Hepatic stellate cell (primary cell): ENCODE measurements at regions not wholly inside any gene's neighbourhood (a gene's known extent, or its start where the extent isn't known, plus 50 kb on each side); places are given as distances from the start of the nearest gene placed in this dataset.
"Not testable (repeated sequence)": the region's sequence is repeated elsewhere in the genome, so short reads cannot be mapped to it uniquely, and the experiment has no call there.

Experiments used
- DNase-seq: peaks from one replicate; pipeline ENCODE4 v3.0.0; 2011; ENCODE audit warnings: low spot score

DNA sequence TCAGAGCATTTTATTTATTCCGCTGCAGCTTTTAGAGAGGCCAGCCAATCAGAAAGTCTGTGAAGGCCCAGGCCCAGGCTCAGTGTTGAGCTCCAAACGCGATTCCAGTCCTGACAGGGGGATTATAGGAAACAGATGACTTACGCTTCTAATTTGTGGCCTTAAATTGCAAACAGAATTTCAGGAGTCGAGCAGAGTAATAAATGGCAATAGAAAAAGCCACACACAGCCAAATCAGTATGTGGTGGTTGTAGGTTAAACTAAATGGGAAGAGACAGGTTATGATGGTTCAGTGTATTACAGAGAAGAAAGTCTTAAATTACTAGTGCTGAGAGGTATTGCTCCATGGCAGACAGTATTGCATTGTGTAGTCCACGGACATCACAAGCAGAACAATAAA, 131.0 kb upstream of the ZEB2 start:
- DNase-seq = no peak

DNA sequence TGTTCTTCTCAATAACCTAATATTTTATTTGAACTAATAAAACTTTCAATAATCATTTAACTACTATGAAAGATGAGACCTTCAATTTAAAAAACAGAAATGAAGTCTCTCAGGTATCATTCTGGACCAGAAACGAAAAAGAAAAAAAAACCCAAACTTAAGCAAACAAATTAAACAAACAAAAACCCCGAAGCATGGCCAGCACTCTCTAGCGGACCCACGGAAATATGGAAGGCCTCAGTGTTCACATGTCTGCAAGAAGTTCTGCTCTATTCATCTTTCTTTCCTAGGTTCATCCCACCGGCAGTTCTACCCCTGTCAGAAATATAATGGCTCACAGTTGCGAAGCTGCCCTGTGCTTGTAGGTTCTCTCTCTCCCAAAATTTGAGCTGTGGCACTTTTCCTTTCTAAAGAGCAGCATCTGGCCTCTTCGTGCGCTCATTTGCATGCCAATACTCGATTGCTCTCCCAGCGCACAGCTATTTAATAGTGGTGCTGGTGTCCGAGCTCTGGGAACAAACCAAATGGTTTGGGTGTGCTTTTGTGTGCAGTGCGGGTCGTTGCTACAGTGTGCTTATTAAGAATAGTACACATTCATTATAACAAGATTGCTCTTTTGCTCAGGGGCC, 129.0 kb upstream of the ZEB2 start:
- no peak for DNase-seq

DNA sequence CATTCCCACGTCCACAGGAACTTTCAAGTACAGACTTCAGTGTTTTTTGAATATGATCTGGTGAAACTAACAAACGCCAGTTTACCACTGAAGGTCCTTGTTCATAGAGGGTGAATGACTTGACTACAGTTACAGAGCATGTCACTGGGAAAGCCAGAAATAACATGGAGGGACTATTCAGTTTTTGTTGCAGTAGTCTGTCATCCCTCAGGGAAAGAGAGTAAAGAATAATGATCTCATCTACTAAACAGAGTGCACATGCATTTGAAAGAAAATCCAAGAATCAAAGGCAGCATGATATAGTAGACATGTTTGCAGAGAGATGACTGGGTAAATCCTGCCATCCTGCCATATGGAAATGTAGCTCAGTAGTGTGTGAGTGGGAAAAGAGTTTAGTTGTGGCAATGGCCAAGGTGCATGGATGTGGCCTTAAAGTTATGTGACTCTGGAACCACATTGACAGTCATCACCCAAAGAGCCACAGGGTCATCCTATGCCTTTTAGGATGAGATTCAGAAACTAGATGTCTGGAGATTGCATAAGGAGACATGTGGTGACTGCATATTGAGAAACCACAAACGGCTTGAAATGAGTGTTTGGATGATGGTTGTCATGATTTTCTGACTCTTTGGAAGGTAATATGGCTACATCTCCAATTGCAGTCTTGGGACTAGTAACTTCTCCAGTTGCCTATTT, 125.3 kb upstream of the ZEB2 start:
- DNase-seq = no peak

DNA sequence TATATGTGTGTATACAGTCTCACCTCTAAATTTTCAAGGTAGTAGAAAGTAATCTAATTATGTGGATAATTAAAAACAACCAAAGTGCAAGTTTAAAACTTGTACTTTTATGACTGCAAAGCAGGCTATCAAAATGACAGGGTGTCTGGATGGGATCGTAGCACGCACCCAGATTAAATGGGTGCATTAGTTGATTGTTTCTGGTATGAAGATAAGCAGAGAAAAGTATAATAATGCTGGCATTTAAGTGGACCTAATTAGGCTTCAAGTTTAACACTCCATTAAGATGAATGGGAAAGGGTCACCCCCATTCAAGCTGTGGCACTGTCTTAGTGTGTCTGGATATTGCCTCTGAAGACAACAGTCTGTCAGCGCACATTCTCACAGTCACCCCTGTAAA, 124.6 kb upstream of the ZEB2 start:
- no peak for DNase-seq

DNA sequence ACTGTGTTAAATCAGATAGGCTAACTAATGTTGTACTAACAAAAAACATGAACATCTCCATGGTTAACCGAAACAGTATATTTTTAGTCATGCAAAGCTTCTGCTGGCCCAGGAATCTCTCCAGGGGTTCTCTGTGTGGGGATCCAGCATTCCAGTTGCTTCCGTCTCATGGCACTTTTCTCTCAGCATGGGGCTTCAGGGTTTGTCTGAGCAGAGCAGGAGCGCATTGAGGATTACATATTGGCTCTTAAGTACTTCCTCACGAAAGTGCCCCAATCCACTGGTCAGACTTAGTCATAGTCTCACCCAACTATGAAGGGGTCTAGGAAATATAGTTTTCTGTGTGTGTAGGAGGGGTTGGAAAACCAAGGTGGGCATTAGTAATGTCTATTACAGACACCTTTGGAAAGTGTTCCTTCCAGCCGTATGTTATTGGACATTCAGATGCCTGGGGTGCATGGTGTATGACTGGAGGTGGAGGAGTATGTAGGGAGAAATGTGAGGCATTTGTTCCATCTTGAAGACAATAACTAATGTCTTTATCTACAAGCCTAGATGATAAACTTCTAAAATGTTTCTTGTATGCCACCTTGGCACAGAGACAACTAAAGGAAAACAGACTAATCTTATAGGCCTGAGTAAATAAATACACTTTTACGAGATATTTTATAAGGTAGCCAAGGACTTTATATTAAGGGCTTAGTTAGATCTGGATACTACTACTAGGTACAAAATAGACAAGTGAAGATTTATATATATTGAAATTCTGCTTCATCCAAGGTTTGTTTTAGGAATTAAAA, 123.8 kb upstream of the ZEB2 start:
- no peak for DNase-seq

DNA sequence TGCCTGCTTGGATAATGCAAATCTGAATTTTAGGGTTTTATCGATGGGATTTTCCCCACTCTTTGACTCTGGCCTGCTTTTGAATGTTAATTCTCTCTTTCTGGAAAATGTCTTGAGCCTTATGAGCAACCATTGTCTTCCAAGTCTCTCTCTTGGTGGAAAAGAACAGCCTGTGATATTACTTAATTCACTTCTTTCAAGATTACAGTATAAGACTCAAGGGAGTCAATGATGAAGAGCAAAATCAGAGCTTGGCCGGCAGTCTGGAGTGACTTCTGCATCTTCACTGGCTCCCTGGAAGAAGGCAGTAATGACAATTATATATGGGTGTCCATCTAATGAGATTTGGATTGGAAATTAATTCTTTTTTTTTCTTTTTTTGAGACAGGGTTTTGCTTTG, 122.9 kb upstream of the ZEB2 start:
- DNase-seq = no peak

DNA sequence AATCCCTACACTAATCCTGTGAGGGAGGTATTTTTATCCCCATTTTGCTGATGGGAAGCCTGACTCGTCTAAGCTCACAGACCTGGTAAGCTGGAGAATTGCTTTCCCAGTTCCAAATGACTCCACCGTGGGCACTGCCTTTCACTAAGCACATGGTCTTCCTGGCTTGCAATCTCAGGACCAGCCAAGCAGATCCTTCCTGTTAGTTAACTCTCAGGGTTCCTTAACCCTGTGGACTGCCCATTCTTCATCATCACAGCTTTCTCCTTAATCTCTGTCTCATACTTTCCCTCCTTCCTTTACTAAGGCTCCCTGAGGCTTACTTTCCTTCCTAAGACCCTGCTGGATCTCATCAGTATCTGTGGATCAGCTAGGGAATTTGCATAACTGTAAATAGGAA, 122.2 kb upstream of the ZEB2 start:
- DNase-seq = no peak

DNA sequence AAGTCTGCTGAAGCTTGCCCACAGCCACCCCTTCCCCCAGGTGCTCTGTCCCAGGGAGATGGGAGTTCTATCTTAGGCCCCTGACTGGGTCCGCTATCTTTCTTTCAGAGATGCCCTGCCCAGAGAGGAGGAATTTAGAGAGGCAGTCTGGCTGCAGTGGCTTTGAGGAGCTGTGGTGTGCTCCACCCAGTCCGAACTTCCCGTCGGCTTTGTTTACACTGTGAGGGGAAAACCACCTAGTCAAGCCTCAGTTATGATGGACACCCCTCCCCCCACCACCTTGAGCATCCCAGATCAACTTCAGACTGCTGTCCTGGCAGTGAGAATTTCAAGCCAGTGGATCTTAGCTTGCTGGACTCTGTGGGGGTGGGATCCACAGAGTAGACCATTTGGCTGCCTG, 118.3 kb upstream of the ZEB2 start:
- not testable (repeated sequence) for DNase-seq

DNA sequence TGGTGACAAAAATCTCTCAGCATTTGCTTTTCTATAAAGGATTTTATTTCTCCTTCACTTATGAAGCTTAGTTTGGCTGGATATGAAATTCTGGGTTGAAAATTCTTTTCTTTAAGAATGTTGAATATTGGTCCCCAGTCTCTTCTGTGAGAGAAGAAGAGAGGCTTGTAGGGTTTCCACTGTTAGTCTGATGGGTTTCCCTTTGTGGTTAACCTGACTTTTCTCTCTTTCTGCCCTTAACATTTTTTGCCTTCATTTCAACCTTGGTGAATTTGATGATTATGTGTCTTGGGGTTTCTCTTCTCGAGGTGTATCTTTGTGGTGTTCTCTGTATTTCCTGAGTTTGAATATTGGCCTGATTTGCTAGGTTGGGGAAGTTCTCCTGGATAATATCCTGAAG, 116.9 kb upstream of the ZEB2 start:
- DNase-seq = not testable (repeated sequence)

DNA sequence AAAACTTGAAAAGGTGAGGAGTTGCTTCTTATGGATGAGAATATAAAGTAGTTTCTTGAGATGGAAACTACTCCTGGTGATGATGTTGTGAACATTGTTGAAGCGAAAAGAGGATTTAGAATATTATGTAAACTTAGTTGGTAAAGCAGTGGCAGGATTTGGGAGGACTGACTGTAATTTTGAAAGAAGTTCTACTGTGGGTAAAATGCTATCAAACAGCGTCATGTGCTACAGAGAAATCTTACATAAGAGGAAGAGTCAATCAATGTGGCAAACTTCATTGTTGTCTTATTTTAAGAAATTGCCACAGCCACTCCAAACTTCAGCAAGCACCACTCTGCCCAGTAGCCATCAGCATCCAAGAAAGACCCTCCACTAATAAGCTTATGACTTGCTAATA, 112.9 kb upstream of the ZEB2 start:
- DNase-seq = no peak

DNA sequence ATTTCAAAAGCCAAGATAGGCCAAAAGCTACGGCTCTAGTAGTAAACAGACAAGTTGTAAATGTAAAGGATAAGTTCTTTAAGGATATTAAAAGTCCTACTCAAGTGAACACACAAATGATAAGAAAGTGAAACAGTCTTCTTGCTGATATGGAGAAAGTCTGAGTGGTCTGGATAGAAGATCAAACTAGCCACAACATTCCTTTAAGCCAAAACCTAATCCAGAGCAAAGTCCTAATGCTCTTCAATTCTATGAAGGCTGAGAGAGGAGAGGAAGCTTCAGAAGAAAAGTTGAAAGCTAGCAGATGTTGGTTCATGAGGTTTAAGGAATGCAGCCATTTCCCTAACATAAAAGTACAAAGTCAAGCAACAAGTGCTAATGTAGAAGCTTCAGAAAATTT, 111.7 kb upstream of the ZEB2 start:
- no peak for DNase-seq

DNA sequence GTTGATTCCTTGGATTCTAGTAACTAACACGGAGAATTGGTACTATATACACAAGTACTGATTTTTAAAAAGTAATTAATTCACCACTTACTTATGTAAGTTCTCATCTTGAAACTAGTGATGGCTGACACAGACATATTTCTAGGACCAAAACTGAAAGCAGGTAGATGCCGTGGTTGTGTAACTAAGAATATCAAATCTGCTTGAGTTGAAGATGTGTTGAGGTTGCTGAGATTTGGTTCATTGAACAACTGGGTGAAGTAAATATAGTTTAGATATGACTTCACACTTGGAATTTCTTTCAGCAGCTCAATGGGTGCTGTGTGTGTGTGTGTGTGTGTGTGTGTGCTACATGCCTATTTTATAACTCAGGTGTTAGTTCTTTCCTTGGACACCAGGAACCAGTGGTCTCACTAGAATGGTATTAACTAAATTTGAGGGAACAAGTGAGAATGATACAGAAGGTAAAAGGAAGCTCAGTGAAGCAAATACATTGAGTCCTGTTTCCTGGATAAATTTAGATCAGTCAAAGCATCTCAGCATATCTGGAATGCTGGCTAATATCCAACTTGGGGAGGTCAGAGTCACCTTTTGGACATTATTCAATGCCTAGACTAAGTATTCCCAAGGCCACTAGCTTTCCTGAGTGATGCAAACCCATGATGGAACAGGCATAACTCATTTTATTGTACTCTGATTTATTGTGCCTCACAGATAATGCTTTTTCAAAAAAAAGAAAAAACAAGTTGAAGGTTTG, 110.7 kb upstream of the ZEB2 start:
- no peak for DNase-seq

DNA sequence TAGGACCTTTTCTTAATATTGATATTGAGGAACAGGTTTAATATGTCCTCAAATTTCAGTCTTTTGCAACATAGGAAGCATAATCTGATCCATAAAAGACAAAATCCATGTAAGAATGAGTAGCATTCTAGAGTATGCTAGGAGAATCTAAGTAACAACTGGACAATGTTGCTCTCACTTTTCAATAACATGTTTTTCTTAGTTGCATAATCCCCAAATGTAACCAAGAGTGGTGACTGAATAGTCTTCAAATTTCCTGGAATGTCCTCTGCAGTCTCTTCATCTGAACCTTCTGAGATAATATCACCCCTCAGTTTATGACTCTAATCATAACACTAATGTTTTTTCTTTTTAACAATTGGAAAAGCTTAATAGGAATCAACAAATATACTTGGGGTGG, 110.0 kb upstream of the ZEB2 start:
- DNase-seq = no peak

DNA sequence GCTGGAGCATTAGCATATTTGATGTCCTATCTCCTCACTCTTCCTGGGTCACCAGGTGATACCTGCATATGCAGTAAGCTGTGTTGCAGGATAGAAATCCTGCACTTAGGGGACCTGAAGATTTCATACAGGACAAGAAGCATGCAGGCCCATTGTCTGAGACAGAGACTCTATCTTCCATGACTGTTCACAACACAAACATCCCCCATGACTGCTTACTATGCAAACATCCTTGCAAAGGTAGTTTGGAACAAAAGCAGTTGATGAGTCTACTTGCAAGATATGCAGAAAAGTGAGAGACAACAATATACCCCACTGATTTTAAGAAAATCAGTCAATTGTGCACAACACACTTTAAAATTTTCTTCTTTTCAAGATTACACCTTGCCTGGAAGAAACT, 108.6 kb upstream of the ZEB2 start:
- no peak for DNase-seq

DNA sequence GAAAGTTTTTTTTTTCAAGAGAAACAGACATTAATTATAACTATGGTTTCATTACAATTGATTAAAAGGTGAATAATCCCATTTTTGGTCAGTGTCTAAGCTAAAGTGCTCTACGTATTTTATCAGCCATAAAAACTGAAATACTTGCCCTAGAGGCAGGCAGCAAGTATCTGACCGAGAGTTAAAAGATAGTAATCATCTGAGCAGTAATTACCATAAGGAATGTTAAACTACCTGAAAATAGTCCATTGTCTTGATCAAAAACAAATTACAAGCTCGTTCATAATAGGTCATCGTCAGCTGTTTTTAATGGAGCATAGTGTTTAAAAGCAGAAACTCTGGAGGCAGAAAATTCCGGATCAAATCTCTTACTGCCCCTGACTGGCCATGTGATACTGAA, 105.7 kb upstream of the ZEB2 start:
- no peak for DNase-seq

DNA sequence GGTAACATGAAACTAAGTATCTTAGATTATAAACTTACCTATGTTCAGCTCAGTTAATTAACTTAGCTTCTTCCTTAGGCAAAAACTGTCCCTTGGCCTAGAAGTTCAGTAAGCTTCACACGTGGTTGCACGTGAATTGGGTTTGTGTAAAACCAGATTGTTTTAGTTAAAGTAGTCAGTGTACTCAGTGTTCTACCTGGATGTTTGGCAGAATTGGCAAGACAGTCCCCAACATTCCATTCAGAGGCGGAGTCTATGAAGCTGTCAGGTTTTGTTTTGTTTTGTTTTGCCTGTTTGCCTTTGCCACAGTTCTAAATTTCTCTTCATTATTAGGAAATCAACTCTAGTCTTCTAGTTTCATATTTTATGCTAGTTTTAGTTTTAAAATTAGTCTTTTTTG, 105.3 kb upstream of the ZEB2 start:
- no peak for DNase-seq

DNA sequence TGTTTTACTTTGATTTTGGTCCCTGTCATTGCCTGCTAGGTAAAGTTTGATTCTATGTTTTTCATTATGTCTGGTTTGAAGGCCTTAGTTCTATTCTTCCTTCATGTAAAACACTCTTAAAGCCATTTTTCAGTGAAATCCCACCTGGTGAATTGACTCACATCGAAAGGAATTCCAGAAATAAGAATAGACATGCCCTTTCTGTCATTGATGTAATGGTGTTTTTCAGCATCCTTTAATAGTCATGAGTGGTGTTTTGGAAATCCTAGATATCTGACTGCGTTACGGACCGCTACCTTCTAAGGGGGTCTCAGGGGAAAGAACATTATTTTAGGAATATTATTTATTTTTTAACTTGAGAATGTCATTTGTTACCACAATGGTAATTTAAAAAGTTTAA, 104.5 kb upstream of the ZEB2 start:
- DNase-seq = no peak

DNA sequence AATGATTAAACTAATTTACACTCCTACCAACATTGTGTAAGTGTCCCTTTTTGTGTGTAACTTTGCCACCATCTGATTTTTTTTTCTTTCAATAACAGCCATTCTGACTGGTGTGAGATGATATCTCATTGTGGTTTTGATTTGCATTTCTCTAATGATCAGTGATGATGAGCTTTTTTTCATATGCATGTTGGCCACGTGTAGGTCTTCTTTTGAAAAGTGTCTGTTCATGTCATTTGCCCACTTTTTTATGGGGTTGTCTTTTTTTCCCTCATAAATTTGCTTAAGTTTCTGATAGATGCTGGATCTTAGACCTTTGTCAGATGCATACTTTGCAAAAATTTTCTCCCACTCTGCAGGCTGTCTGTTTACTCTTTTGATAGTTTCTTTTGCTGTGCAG, 102.5 kb upstream of the ZEB2 start:
- not testable (repeated sequence) for DNase-seq

DNA sequence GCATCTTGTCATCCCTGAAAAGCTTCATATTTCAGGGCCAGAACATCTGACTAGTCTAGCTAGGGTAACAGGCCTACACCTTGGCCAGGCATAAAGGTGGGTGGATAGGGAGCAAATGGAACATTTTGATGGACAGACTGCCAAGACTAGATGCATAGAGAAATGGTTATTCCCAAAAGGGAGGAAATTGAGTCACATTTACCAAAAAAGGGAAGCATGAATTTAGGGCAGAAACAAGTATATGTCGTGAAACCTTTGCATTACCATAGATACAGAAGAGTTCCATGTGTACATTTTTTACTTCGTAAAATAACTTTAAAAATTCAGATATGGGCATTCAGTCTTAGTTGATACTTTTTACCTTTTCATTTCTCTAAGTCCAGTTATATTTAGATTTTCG, 101.3 kb upstream of the ZEB2 start:
- DNase-seq = no peak

DNA sequence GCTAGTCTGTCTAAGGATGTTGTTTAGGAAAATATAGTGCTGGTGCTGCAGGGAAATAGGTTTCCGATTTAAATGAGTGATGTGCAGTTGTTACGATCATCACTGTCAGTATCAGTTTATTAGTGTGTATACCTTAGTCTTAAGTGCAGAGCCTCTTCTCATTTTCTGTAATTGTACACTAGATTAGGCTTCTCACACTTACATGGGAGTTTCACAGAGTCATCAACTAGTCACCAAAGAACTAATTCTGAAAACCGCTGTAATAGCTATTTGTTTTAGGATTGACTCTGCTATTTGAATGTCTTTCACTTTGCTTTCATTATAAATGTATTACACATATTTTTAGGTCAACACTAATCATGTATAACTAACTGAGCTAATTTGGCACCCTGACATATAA, 99.8 kb upstream of the ZEB2 start:
- DNase-seq = no peak

DNA sequence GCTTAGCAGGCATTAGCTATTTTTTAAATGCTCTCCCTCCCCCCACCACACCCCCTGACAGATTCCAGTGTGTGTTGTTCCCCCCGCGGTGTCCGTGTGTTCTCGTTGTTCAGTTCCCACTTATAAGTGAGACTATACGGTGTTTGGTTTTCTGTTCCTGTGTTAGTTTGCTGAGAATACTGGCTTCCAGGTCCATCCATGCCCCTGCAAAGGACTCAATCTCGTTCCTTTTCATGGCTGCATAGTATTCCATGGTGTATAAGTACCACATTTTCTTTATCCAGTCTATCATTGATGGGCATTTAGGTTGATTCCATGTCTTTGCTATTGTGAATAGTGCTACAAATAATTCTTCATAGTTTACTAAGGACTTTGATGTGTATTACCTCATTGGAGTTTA, 97.3 kb upstream of the ZEB2 start:
- not testable (repeated sequence) for DNase-seq

DNA sequence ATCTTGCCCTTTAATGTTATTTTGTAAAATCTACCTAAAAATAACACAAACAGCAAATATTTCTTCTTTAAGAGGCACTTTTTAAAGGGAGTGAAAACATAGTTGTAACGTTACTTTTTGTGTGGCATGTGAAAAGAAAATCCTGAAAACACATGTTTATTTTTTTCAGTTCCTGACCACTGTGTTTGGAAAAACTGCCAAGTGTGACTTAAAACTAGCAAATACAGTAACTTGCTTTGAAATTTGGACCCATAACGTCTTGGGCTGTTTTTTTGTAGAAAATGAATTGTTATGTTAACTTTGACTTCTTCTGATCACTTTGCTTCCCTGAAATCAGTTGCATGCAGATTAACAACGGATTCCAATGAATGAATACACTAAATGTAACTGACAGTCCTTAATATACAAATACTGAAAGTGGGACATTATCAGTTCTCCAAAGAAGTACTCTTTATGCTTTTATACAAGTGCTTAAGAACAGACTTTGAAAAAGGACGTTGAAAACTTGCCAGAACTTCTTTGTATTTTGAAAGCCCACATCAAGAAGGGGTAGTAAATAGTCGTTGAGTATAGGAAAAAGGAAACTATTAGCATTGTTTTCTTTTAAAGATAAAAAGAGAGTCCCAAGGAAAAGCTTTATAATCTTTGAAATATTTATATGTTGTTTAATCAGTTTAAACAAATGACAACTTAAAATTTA, 96.1 kb upstream of the ZEB2 start:
- no peak for DNase-seq
